Skeletal muscle satellite cell (primary cell): ENCODE measurements at regions not wholly inside any gene's neighbourhood (a gene's known extent, or its start where the extent isn't known, plus 50 kb on each side); places are given as distances from the start of the nearest gene placed in this dataset.
"Not testable (repeated sequence)": the region's sequence is repeated elsewhere in the genome, so short reads cannot be mapped to it uniquely, and the experiment has no call there.

Experiments used
- H3K27me3 ChIP-seq: 2 replicates; pipeline ENCODE4 v1.7.0; 2013; ENCODE audit warnings: low read length; ENCODE audit not compliant: control insufficient read depth, insufficient read depth
- H3K36me3 ChIP-seq: 2 replicates; pipeline ENCODE4 v1.7.0; 2013; ENCODE audit warnings: mild to moderate bottlenecking, control low read depth, low read length; ENCODE audit not compliant: insufficient read depth
- H3K4me1 ChIP-seq: 2 replicates; pipeline ENCODE4 v1.7.0; 2013; ENCODE audit warnings: low read length; ENCODE audit not compliant: control insufficient read depth, insufficient read depth
- H3K4me2 ChIP-seq: 2 replicates; pipeline ENCODE4 v1.7.0; 2013; ENCODE audit warnings: mild to moderate bottlenecking, low read length
- H3K4me3 ChIP-seq: 2 replicates; pipeline ENCODE4 v1.7.0; 2013; ENCODE audit warnings: low read length
- H3K9ac ChIP-seq: 2 replicates; pipeline ENCODE4 v1.7.0; 2013; ENCODE audit warnings: mild to moderate bottlenecking, low read depth, low read length, moderate library complexity
- H3K9me3 ChIP-seq: replicated peaks from 2 replicates; pipeline ENCODE4 v1.7.0; 2013; ENCODE audit warnings: mild to moderate bottlenecking, control low read depth, low read length
- small RNA-seq: library from RNA; depleted of rRNA; stranded (forward); fragments of <200 nt; gene quantifications from one replicate; pipeline ENCODE3, GENCODE V24; 2012

DNA sequence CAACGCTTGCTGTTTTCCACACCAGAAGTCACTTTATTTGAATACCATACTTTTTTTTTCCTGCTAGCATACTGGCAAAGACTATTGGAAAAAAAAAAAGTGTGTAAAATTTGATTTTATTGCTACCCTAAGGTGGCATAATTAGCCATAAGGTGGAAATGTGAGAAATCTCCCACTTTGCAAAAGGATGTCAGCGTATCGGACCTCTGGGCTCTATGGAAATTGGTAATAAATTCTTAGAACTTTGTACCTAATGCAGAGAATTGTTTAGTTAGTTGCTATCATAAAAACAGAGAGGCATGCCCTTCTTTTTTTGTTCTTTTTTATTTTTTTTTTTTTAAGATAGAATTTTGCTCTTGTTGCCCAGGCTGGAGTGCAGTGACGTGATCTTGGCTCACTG is 63.7 kb upstream of the GMDS start:
- Histone ChIP-seq H3K27me3 (no peaks in the 10 kb centered on the region), H3K36me3 (no peaks in the 10 kb centered on the region), H3K9ac (no peak overlapping the region), H3K9me3 (no peaks in the 10 kb centered on the region), H3K4me3 (no peak overlapping the region), H3K4me2 (no peak overlapping the region), H3K4me1 (no peaks in the 10 kb centered on the region)

DNA sequence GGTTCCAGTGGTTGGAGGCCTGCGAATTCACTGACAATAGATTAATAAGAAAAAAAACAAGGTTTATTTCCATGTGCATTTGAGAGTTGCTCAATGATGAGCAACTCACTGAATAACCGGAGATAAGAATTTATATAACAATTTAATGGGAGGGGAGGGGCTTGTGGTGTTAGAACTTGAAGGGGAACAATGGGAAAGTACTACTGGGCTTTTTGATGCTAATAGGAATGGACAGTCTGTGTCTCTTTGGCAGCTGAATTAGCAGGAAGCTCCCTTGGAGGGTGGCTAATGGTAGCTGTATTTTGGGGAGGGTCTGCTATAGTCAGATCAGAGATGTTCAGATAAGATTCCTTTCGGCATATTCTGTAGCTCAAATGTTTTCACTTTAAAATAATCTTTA is 62.4 kb upstream of the GMDS start:
- no peak overlapping the region for H3K4me2 ChIP-seq
- H3K9me3 ChIP-seq = no peaks in the 10 kb centered on the region
- H3K27me3 ChIP-seq = no peaks in the 10 kb centered on the region
- H3K4me1 ChIP-seq = no peaks in the 10 kb centered on the region
- no peak overlapping the region for H3K4me3 ChIP-seq
- no peaks in the 10 kb centered on the region for H3K36me3 ChIP-seq
- no peak overlapping the region for H3K9ac ChIP-seq

DNA sequence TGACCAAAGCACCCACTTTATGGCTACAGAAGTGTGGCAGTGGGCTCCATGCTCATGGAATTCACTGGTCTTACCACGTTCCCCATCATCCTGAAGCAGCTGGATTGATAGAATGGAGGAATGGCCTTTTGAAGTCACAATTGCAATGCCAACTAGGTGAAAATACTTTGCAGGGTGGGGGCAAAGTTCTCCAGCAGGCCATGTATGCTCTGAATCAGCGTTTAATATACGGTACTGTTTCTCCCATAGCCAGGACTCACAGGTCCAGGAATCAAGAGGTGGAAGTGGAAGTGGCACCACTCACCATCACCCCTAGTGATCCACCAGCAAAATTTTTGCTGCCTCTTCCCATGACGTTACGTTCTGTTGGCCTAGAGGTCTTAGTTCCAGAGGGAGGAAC is 60.5 kb upstream of the GMDS start:
- Histone ChIP-seq H3K9me3 (no peaks in the 10 kb centered on the region), H3K4me1 (no peaks in the 10 kb centered on the region), H3K36me3 (no peaks in the 10 kb centered on the region), H3K27me3 (no peaks in the 10 kb centered on the region), H3K4me2 (no peak overlapping the region), H3K9ac (no peak overlapping the region), H3K4me3 (no peak overlapping the region)

DNA sequence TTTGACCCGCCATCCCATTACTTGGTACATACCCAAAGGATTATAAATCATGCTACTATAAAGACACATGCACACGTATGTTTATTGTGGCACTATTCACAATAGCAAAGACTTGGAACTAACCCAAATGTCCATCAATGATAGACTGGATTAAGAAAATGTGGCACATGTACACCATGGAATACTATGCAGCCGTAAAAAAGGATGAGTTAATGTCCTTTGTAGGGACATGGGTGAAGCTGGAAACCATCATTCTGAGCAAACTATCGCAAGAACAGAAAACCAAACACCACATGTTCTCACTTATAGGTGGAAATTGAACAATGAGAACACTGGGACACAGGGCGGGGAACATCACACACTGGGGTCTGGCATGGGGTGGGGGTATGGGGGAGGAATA is 57.1 kb upstream of the GMDS start:
- not testable (repeated sequence) for H3K9ac ChIP-seq, H3K4me1 ChIP-seq, H3K36me3 ChIP-seq, H3K4me2 ChIP-seq, H3K9me3 ChIP-seq, H3K27me3 ChIP-seq, H3K4me3 ChIP-seq

DNA sequence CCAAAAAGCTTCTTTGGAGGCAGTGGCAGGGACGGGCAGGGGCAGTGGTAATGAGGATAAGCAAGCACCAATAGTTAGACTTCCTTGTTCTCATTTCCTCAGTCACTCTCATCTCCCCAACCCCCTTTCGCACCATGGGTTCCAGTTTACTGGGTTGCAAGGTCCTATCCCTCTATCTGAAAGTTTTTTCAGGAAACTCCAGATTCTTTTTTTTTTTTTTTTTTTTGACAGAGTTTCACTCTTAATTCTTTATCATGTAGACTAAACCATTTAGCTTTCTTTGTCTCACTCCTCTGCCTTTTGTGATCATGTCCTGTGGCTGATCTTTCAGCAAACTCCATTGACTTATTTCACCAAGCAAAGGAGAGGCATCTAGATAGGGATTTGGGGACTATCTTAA is 51.4 kb upstream of the GMDS start:
- H3K4me1 ChIP-seq = no peaks in the 10 kb centered on the region
- H3K36me3 ChIP-seq = no peaks in the 10 kb centered on the region
- H3K9ac ChIP-seq = no peak overlapping the region
- H3K4me3 ChIP-seq = no peak overlapping the region
- no peaks in the 10 kb centered on the region for H3K9me3 ChIP-seq
- H3K4me2 ChIP-seq = no peak overlapping the region
- H3K27me3 ChIP-seq = no peaks in the 10 kb centered on the region

Small RNA genes lying in the stretch of these regions (small RNA-seq; reads per million reads assigned to genes)
- gene HMGN2P28 = 0.21 reads per million
